Peyer's patch (tissue), 4 donors: ENCODE measurements at regions not wholly inside any gene's neighbourhood (a gene's known extent, or its start where the extent isn't known, plus 50 kb on each side); places are given as distances from the start of the nearest gene placed in this dataset.

Experiments used
- POLR2A ChIP-seq, 2 donors: fragments of 450-650 bp; IDR thresholded peaks; one replicate each; pipeline ENCODE4 v1.5.1; 2017; ENCODE audit warnings: antibody characterized with exemption in 2 of 2, mild to moderate bottlenecking in 2 of 2, moderate library complexity in 2 of 2
- TF ChIP-seq, protein P1 (sequence below), 6 experiments: fragments of 450-650 bp in 4 of 6; fragments of 200-600 bp in 2 of 6; sonication (generic) in 1 of 6; IDR thresholded peaks; one replicate each; pipeline ENCODE4 v1.5.1; 2017 to 2019; ENCODE audit warnings: antibody characterized with exemption in 6 of 6, mild to moderate bottlenecking in 3 of 6, moderate library complexity in 1 of 6

DNA sequence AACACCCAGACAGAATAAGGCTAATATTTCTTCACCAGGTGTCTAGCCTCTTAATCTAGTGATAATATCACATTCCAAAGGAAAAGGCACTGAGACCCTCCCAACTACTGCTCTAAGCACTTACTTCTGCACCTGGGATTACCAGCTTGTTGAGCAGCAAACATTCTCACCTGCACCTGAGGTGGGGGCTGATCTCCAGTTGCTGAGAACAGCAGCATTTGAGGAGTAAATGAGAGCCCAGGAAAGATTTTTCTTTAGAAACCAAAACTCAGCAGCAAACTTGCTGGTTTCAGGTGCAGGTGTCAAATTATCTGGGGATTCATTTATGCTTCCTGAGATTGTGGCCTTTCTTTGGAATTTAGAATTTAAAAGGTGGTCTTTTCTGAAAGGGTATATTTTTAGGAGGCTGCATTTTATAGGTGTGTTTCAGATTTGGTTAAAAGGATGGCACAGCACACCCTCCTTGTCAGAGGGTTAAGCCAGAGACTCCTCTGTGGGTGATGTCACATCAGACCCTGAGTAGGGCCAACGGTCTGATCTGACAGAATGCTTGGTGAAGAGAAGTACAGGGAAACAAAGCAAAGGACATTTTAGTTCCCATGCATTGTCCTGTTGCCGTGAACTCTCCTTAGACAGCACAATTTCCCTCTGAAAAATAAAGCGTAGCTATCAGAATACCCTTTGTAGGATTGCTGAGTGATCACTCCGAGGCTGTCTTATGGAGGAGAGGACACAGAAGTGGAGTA is 411.0 kb upstream of the ATP11B start:
- TF ChIP-seq, protein P1, sequence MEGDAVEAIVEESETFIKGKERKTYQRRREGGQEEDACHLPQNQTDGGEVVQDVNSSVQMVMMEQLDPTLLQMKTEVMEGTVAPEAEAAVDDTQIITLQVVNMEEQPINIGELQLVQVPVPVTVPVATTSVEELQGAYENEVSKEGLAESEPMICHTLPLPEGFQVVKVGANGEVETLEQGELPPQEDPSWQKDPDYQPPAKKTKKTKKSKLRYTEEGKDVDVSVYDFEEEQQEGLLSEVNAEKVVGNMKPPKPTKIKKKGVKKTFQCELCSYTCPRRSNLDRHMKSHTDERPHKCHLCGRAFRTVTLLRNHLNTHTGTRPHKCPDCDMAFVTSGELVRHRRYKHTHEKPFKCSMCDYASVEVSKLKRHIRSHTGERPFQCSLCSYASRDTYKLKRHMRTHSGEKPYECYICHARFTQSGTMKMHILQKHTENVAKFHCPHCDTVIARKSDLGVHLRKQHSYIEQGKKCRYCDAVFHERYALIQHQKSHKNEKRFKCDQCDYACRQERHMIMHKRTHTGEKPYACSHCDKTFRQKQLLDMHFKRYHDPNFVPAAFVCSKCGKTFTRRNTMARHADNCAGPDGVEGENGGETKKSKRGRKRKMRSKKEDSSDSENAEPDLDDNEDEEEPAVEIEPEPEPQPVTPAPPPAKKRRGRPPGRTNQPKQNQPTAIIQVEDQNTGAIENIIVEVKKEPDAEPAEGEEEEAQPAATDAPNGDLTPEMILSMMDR (IDR thresholded peaks at IDR 0.05) = no peak
- no peak for TF ChIP-seq POLR2A (IDR thresholded peaks at IDR 0.05)
